DMS79 (cell line): ENCODE measurements at regions not wholly inside any gene's neighbourhood (a gene's known extent, or its start where the extent isn't known, plus 50 kb on each side); places are given as distances from the start of the nearest gene placed in this dataset.

Experiments
- DNase-seq: peaks from one replicate; lab custom pipeline; 2025; lab: John Stamatoyannopoulos, UW

- no peak for DNase-seq
Observed at GRCh38 chr9:113741886-113742854, 133.9 kb upstream of the ZNF618 start.

GRCh38 chr9:113742878-113743277 lies 133.2 kb upstream of the ZNF618 start:
- no peak for DNase-seq

GRCh38 chr9:113746486-113746885 lies 129.6 kb upstream of the ZNF618 start:
- DNase-seq, result no peak

GRCh38 chr9:113748135-113748534 lies 128.0 kb upstream of the ZNF618 start:
- no peak for DNase-seq

- no peak for DNase-seq
Observed at GRCh38 chr9:113753398-113754119, 122.5 kb upstream of the ZNF618 start.

- no peak for DNase-seq
Observed at GRCh38 chr9:113754739-113755138, 121.4 kb upstream of the ZNF618 start.

GRCh38 chr9:113755433-113755832 lies 120.7 kb upstream of the ZNF618 start:
- no peak for DNase-seq

GRCh38 chr9:113756476-113757192 lies 119.5 kb upstream of the ZNF618 start:
- no peak for DNase-seq

- DNase-seq, result no peak
Observed at GRCh38 chr9:113763429-113763828, 112.7 kb upstream of the ZNF618 start.

GRCh38 chr9:113764572-113764971 lies 111.5 kb upstream of the ZNF618 start:
- DNase-seq, result no peak

- DNase-seq, result no peak
Observed at GRCh38 chr9:113769412-113769811, 106.7 kb upstream of the ZNF618 start.

- no peak for DNase-seq
Observed at GRCh38 chr9:113770396-113770795, 105.7 kb upstream of the ZNF618 start.

- no peak for DNase-seq
Observed at GRCh38 chr9:113771199-113771598, 104.9 kb upstream of the ZNF618 start.

- DNase-seq, result no peak
Observed at GRCh38 chr9:113772121-113772810, 103.8 kb upstream of the ZNF618 start.

GRCh38 chr9:113774963-113775362 lies 101.1 kb upstream of the ZNF618 start:
- no peak for DNase-seq

GRCh38 chr9:113775749-113776148 lies 100.4 kb upstream of the ZNF618 start:
- DNase-seq, result no peak

- DNase-seq, result no peak
Observed at GRCh38 chr9:113776194-113776593, 99.9 kb upstream of the ZNF618 start.

- no peak for DNase-seq
Observed at GRCh38 chr9:113781381-113781780, 94.7 kb upstream of the ZNF618 start.

- DNase-seq, result no peak
Observed at GRCh38 chr9:113781896-113782295, 94.2 kb upstream of the ZNF618 start.

- DNase-seq, result no peak
Observed at GRCh38 chr9:113783475-113783874, 92.6 kb upstream of the ZNF618 start.

- DNase-seq, result no peak
Observed at GRCh38 chr9:113785334-113785733, 90.8 kb upstream of the ZNF618 start.

- no peak for DNase-seq
Observed at GRCh38 chr9:113786071-113786470, 90.0 kb upstream of the ZNF618 start.
